Panc1 (cell line): ENCODE measurements at regions not wholly inside any gene's neighbourhood (a gene's known extent, or its start where the extent isn't known, plus 50 kb on each side); places are given as distances from the start of the nearest gene placed in this dataset.

Source experiments
- ATAC-seq: fragments of 200-7000 bp; cut with Tn5 transposase; 2 replicates; pipeline ENCODE4 v1.9.1; 2020; ENCODE audit warnings: mild to moderate bottlenecking, moderate library complexity
- BruUV-seq: library from RNA; stranded (reverse); fragments of 400-500 nt; replicated peaks from 2 replicates; lab custom pipeline; 2021; lab: Mats Ljungman, UMichigan
- CTCF ChIA-PET: fragments of 300-600 bp; sonication (Branson Sonifier 250); formaldehyde crosslinking; loops from one replicate; lab custom pipeline; 2022; ENCODE audit warnings: antibody characterized with exemption; lab: Charles Lee
- POLR2A ChIA-PET: fragments of 300-600 bp; sonication (Branson Sonifier 250); formaldehyde crosslinking; loops from one replicate; lab custom pipeline; 2022; ENCODE audit warnings: antibody characterized with exemption; lab: Charles Lee
- DNase-seq: peaks from one replicate; pipeline ENCODE4 v3.0.0-alpha.2; 2010; ENCODE audit warnings: low read depth, low spot score
- H3K27ac ChIP-seq: 2 replicates; pipeline ENCODE4 v1.5.1; 2011; ENCODE audit warnings: mild to moderate bottlenecking, low read length, inconsistent platforms
- H3K27me3 ChIP-seq: fragments of 200-500 bp; sonication (Bioruptor generic); 2 replicates; pipeline ENCODE4 v1.6.0; 2014; ENCODE audit warnings: low read length, inconsistent platforms; ENCODE audit not compliant: control insufficient read depth, insufficient read depth
- H3K36me3 ChIP-seq: fragments of 200-500 bp; sonication (Bioruptor generic); 2 replicates; pipeline ENCODE4 v1.5.1; 2014; ENCODE audit warnings: inconsistent platforms, mild to moderate bottlenecking, low read length, moderate library complexity; ENCODE audit not compliant: control insufficient read depth, insufficient read depth
- H3K4me1 ChIP-seq: 2 replicates; pipeline ENCODE4 v1.5.1; 2011; ENCODE audit warnings: inconsistent platforms, mild to moderate bottlenecking, low read length, moderate library complexity; ENCODE audit not compliant: control insufficient read depth, insufficient read depth
- H3K4me3 ChIP-seq, 2 experiments: 2 replicates each; pipeline ENCODE4 v1.5.1; 2011 to 2012; ENCODE audit warnings: low read depth in 2 of 2, low read length in 2 of 2, mild to moderate bottlenecking in 2 of 2, inconsistent platforms in 1 of 2, moderate library complexity in 1 of 2
- H3K9me3 ChIP-seq: fragments of 200-500 bp; sonication (Bioruptor generic); 2 replicates; pipeline ENCODE4 v1.5.1; 2014; ENCODE audit warnings: low read depth, mild to moderate bottlenecking, inconsistent platforms, low read length, moderate library complexity; ENCODE audit not compliant: control insufficient read depth, insufficient read depth
- POLR2AphosphoS5 ChIP-seq: IDR thresholded peaks from 2 replicates; pipeline ENCODE4 v1.6.1; 2012; ENCODE audit warnings: mild to moderate bottlenecking, low read depth, low read length, moderate library complexity
- SIN3A ChIP-seq: IDR thresholded peaks from 2 replicates; pipeline ENCODE4 v1.6.1; 2012; ENCODE audit warnings: low read depth, mild to moderate bottlenecking, low read length, moderate library complexity, borderline replicate concordance; ENCODE audit not compliant: insufficient read depth
- TCF7L2 ChIP-seq: IDR thresholded peaks from 2 replicates; pipeline ENCODE4 v1.6.1; 2011; ENCODE audit warnings: mild to moderate bottlenecking, low read depth, low read length, inconsistent platforms
- in situ Hi-C: cut with HindIII; loops from 2 replicates; pipeline ENCODE4 v1.10.0; 2016; ENCODE audit warnings: low sequenced_read_pairs, low pct_unique_long_range_greater_than_20kb
- intact Hi-C: fragments of 100-400 bp; cut with micrococcal nuclease; formaldehyde crosslinking; loops from one replicate; pipeline ENCODE4 v1.10.0; 2022; ENCODE audit not compliant: unreplicated experiment
- TF ChIP-seq, protein P1 (sequence below): fragments of 450-650 bp; IDR thresholded peaks from 2 replicates; pipeline ENCODE4 v1.5.1; 2017; ENCODE audit warnings: mild to moderate bottlenecking
- TF ChIP-seq, protein P2 (sequence below), 2 experiments: IDR thresholded peaks; 2 replicates each; pipeline ENCODE4 v1.6.1; 2011 to 2012; ENCODE audit warnings: low read depth in 2 of 2, control low read depth in 1 of 2, low read length in 1 of 2, mild to moderate bottlenecking in 1 of 2, moderate library complexity in 1 of 2; ENCODE audit not compliant: insufficient read depth in 1 of 2

DNA sequence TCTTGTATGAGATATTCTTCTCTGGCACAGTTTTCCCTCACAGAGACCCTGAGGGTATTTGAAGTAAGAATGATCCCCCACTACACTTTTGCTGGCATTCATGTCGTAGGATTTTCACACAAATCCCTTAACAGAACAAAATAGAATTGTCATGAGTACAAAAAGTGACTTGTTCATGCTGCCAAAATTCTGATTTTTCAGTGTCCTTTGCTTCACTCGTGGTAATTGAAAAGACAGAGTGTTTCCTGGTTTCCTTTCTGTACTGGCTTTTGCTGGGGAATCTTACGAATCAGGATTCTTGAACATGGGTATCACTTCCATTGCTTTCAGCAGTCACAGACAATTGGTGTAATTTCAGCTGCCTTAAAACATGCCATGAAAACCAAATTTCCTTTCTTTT is 756.3 kb downstream of the REEP3 start:
- CTCF ChIA-PET = no interaction called here
- in situ Hi-C loops = no loop called here
- H3K4me3 ChIP-seq = no peak overlapping the region

DNA sequence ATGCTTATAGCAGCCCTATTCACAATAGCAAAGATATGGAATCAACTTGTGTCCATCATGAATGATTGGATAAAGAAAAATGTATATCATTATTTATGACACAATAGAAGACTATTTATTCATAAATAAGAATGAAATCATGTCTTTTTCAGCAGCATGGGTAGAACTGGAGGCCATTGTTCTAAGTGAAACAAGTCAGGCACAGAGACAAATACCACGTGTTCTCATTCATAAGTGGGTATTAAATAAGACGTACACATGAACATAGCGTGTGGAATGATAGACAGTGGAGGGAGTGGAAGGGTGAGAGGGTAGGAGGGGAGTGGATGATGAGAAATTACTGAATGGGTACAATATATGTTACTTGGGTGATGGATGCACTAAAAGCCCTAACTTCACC is 762.4 kb downstream of the REEP3 start:
- ATAC-seq = no peak

More for the DNA sequence above, 756.3 kb downstream of the REEP3 start:
- intact Hi-C loops = no loop called here
- DNase-seq (no peak), ATAC-seq (no peak)
- H3K9me3 ChIP-seq = no peaks in the 10 kb centered on the region
- TF ChIP-seq, protein P1, sequence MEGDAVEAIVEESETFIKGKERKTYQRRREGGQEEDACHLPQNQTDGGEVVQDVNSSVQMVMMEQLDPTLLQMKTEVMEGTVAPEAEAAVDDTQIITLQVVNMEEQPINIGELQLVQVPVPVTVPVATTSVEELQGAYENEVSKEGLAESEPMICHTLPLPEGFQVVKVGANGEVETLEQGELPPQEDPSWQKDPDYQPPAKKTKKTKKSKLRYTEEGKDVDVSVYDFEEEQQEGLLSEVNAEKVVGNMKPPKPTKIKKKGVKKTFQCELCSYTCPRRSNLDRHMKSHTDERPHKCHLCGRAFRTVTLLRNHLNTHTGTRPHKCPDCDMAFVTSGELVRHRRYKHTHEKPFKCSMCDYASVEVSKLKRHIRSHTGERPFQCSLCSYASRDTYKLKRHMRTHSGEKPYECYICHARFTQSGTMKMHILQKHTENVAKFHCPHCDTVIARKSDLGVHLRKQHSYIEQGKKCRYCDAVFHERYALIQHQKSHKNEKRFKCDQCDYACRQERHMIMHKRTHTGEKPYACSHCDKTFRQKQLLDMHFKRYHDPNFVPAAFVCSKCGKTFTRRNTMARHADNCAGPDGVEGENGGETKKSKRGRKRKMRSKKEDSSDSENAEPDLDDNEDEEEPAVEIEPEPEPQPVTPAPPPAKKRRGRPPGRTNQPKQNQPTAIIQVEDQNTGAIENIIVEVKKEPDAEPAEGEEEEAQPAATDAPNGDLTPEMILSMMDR = no peak
- TF ChIP-seq POLR2AphosphoS5 (no peak), SIN3A (no peak), TCF7L2 (no peak)
- TF ChIP-seq, protein P2, sequence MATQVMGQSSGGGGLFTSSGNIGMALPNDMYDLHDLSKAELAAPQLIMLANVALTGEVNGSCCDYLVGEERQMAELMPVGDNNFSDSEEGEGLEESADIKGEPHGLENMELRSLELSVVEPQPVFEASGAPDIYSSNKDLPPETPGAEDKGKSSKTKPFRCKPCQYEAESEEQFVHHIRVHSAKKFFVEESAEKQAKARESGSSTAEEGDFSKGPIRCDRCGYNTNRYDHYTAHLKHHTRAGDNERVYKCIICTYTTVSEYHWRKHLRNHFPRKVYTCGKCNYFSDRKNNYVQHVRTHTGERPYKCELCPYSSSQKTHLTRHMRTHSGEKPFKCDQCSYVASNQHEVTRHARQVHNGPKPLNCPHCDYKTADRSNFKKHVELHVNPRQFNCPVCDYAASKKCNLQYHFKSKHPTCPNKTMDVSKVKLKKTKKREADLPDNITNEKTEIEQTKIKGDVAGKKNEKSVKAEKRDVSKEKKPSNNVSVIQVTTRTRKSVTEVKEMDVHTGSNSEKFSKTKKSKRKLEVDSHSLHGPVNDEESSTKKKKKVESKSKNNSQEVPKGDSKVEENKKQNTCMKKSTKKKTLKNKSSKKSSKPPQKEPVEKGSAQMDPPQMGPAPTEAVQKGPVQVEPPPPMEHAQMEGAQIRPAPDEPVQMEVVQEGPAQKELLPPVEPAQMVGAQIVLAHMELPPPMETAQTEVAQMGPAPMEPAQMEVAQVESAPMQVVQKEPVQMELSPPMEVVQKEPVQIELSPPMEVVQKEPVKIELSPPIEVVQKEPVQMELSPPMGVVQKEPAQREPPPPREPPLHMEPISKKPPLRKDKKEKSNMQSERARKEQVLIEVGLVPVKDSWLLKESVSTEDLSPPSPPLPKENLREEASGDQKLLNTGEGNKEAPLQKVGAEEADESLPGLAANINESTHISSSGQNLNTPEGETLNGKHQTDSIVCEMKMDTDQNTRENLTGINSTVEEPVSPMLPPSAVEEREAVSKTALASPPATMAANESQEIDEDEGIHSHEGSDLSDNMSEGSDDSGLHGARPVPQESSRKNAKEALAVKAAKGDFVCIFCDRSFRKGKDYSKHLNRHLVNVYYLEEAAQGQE (IDR thresholded peaks at IDR 0.05; ENCODE audit: insufficient read depth in 1 of 2, low read depth in 2 of 2, low read length in 1 of 2) = no peak
- no TSS peak for BruUV-seq
- H3K27me3 ChIP-seq = no peaks in the 10 kb centered on the region
- no peaks in the 10 kb centered on the region for H3K4me1 ChIP-seq
- POLR2A ChIA-PET = no interaction called here
- H3K27ac ChIP-seq = no peak overlapping the region
- H3K36me3 ChIP-seq = no peaks in the 10 kb centered on the region

More for the DNA sequence above, 762.4 kb downstream of the REEP3 start:
- Histone ChIP-seq H3K27me3 (no peaks in the 10 kb centered on the region), H3K9me3 (no peaks in the 10 kb centered on the region), H3K27ac (no peak overlapping the region), H3K4me3 (no peak overlapping the region), H3K4me1 (no peaks in the 10 kb centered on the region), H3K36me3 (no peaks in the 10 kb centered on the region)
- BruUV-seq = no TSS peak
- CTCF ChIA-PET = no interaction called here
- DNase-seq = no peak
- in situ Hi-C loops = no loop called here
- no peak for TF ChIP-seq SIN3A
- no peak for TF ChIP-seq TCF7L2
- no peak for TF ChIP-seq POLR2AphosphoS5
- TF ChIP-seq, protein P1 = no peak
- TF ChIP-seq, protein P2 (IDR thresholded peaks at IDR 0.05; ENCODE audit: insufficient read depth in 1 of 2, low read depth in 2 of 2, low read length in 1 of 2) = no peak
- intact Hi-C loops = no loop called here
- POLR2A ChIA-PET = no interaction called here
